HEK293 (cell line): ENCODE measurements at regions not wholly inside any gene's neighbourhood (a gene's known extent, or its start where the extent isn't known, plus 50 kb on each side); places are given as distances from the start of the nearest gene placed in this dataset.
"Not testable (repeated sequence)": the region's sequence is repeated elsewhere in the genome, so short reads cannot be mapped to it uniquely, and the experiment has no call there.

ENCODE experiments used
- CTCF ChIA-PET: fragments of 350-600 bp; formaldehyde crosslinking; extraction: SDS; loops from one replicate; lab custom pipeline; 2021; ENCODE audit warnings: antibody characterized with exemption; lab: Yijun Ruan, JAX
- POLR2A ChIA-PET: fragments of 300-600 bp; formaldehyde crosslinking; extraction: SDS; loops from one replicate; lab custom pipeline; 2020; ENCODE audit warnings: antibody characterized with exemption, inconsistent platforms; lab: Yijun Ruan, JAX
- H3K27ac ChIP-seq: fragments of 200-500 bp; sonication (Bioruptor generic); 2 replicates; pipeline ENCODE4 v1.5.1; 2014; ENCODE audit warnings: low read depth, low read length, control low read depth, inconsistent platforms; ENCODE audit errors: extremely low read depth
- H3K36me3 ChIP-seq, 2 experiments: fragments of 200-500 bp in 1 of 2; sonication (Bioruptor generic) in 1 of 2; 1 replicate in 1 of 2; 2 replicates in 1 of 2; pipeline ENCODE4 v1.5.1; 2014 to 2017; ENCODE audit warnings: inconsistent platforms in 2 of 2, low read length in 2 of 2; ENCODE audit not compliant: control insufficient read depth in 2 of 2, insufficient read depth in 1 of 2
- H3K4me1 ChIP-seq: fragments of 200-500 bp; sonication (Bioruptor generic); 2 replicates; pipeline ENCODE4 v1.5.1; 2014; ENCODE audit warnings: mild to moderate bottlenecking, low read length, inconsistent platforms; ENCODE audit not compliant: control insufficient read depth, insufficient read depth
- H3K4me3 ChIP-seq: 2 replicates; pipeline ENCODE4 v1.5.1; 2011; ENCODE audit warnings: low read depth, mild to moderate bottlenecking, control low read depth, low read length, moderate library complexity
- H3K9me3 ChIP-seq: fragments of 200-500 bp; sonication (Bioruptor generic); 2 replicates; pipeline ENCODE4 v1.5.1; 2014; ENCODE audit warnings: low read depth, low read length, inconsistent platforms; ENCODE audit not compliant: control insufficient read depth, insufficient read depth
- FEZF1 ChIP-seq: fragments of 450-650 bp; formaldehyde crosslinking; IDR thresholded peaks from 2 replicates; pipeline ENCODE4 v1.5.1; 2016; ENCODE audit warnings: missing biosample characterization, missing genetic modification characterization
- MZF1 ChIP-seq: fragments of 450-650 bp; formaldehyde crosslinking; IDR thresholded peaks from 2 replicates; pipeline ENCODE4 v1.5.1; 2017; ENCODE audit warnings: missing biosample characterization, missing genetic modification characterization, borderline replicate concordance
- REST ChIP-seq: fragments of 450-650 bp; formaldehyde crosslinking; IDR thresholded peaks from 2 replicates; pipeline ENCODE4 v1.5.1; 2016; ENCODE audit warnings: missing biosample characterization, missing genetic modification characterization
- TCF7L2 ChIP-seq: IDR thresholded peaks from 2 replicates; pipeline ENCODE4 v1.6.1; 2011; ENCODE audit warnings: low read depth, mild to moderate bottlenecking, inconsistent platforms, low read length, moderate library complexity, borderline replicate concordance
- ZNF146 ChIP-seq: fragments of 450-650 bp; formaldehyde crosslinking; IDR thresholded peaks from 2 replicates; pipeline ENCODE4 v1.5.1; 2016; ENCODE audit warnings: missing biosample characterization, missing genetic modification characterization
- ZNF335 ChIP-seq: fragments of 450-650 bp; formaldehyde crosslinking; conservative IDR thresholded peaks from 2 replicates; pipeline ENCODE4 v1.5.1; 2016; ENCODE audit warnings: missing biosample characterization, missing genetic modification characterization
- ZNF366 ChIP-seq: fragments of 450-650 bp; formaldehyde crosslinking; conservative IDR thresholded peaks from 2 replicates; pipeline ENCODE4 v1.5.1; 2016; ENCODE audit warnings: missing biosample characterization, missing genetic modification characterization
- ZNF37A ChIP-seq: fragments of 450-650 bp; IDR thresholded peaks from 2 replicates; pipeline ENCODE4 v1.5.1; 2018; ENCODE audit warnings: missing biosample characterization, missing genetic modification characterization
- ZNF391 ChIP-seq: fragments of 450-650 bp; formaldehyde crosslinking; IDR thresholded peaks from 2 replicates; pipeline ENCODE4 v1.5.1; 2016; ENCODE audit warnings: low read depth, missing biosample characterization, missing genetic modification characterization, borderline replicate concordance
- ZNF404 ChIP-seq: fragments of 450-650 bp; formaldehyde crosslinking; IDR thresholded peaks from 2 replicates; pipeline ENCODE4 v1.5.1; 2017; ENCODE audit warnings: missing biosample characterization, missing genetic modification characterization
- ZNF449 ChIP-seq: fragments of 450-650 bp; formaldehyde crosslinking; IDR thresholded peaks from 2 replicates; pipeline ENCODE4 v1.5.1; 2017; ENCODE audit warnings: missing biosample characterization, mild to moderate bottlenecking, missing genetic modification characterization, moderate library complexity
- ZNF521 ChIP-seq: fragments of 450-650 bp; formaldehyde crosslinking; IDR thresholded peaks from 2 replicates; pipeline ENCODE4 v1.5.1; 2017; ENCODE audit warnings: missing biosample characterization, mild to moderate bottlenecking, missing genetic modification characterization
- ZNF529 ChIP-seq: fragments of 450-650 bp; formaldehyde crosslinking; IDR thresholded peaks from 2 replicates; pipeline ENCODE4 v1.5.1; 2017; ENCODE audit warnings: missing genetic modification characterization, missing biosample characterization; ENCODE audit not compliant: insufficient replicate concordance
- ZNF548 ChIP-seq: fragments of 450-650 bp; formaldehyde crosslinking; IDR thresholded peaks from 2 replicates; pipeline ENCODE4 v1.5.1; 2016; ENCODE audit warnings: missing biosample characterization, missing genetic modification characterization
- ZNF555 ChIP-seq: fragments of 450-650 bp; formaldehyde crosslinking; conservative IDR thresholded peaks from 2 replicates; pipeline ENCODE4 v1.5.1; 2017; ENCODE audit warnings: missing biosample characterization, mild to moderate bottlenecking, missing genetic modification characterization, inconsistent platforms
- ZNF623 ChIP-seq: fragments of 450-650 bp; formaldehyde crosslinking; IDR thresholded peaks from 2 replicates; pipeline ENCODE4 v1.5.1; 2016; ENCODE audit warnings: missing biosample characterization, missing genetic modification characterization
- ZNF629 ChIP-seq: fragments of 450-650 bp; formaldehyde crosslinking; IDR thresholded peaks from 2 replicates; pipeline ENCODE4 v1.5.1; 2017; ENCODE audit warnings: missing biosample characterization, missing genetic modification characterization
- ZNF645 ChIP-seq: fragments of 450-650 bp; formaldehyde crosslinking; IDR thresholded peaks from 2 replicates; pipeline ENCODE4; 2016; ENCODE audit warnings: missing biosample characterization, missing genetic modification characterization
- ZNF654 ChIP-seq: fragments of 450-650 bp; formaldehyde crosslinking; IDR thresholded peaks from 2 replicates; pipeline ENCODE4 v1.5.1; 2016; ENCODE audit warnings: low read depth, missing biosample characterization, missing genetic modification characterization
- ZNF677 ChIP-seq: fragments of 450-650 bp; IDR thresholded peaks from 2 replicates; pipeline ENCODE4 v1.5.0; 2018; ENCODE audit warnings: missing biosample characterization, mild to moderate bottlenecking, missing genetic modification characterization, moderate library complexity
- ZNF707 ChIP-seq: fragments of 450-650 bp; formaldehyde crosslinking; IDR thresholded peaks from 2 replicates; pipeline ENCODE4 v1.5.1; 2016; ENCODE audit warnings: missing biosample characterization, missing genetic modification characterization
- ZNF76 ChIP-seq: fragments of 450-650 bp; formaldehyde crosslinking; IDR thresholded peaks from 2 replicates; pipeline ENCODE4; 2016; ENCODE audit warnings: low read depth, missing biosample characterization, missing genetic modification characterization, borderline replicate concordance

GRCh38 chr15:95041297-95041696 lies 809.9 kb downstream of the MCTP2 start (continued):
- no peak for TF ChIP-seq ZNF391 (tag by site-specific recombination)

GRCh38 chr15:95043236-95043932 lies 812.0 kb downstream of the MCTP2 start:
- H3K4me3 ChIP-seq, H3K9me3 ChIP-seq, POLR2A ChIA-PET, H3K4me1 ChIP-seq, H3K27ac ChIP-seq, H3K36me3 ChIP-seq: not testable (repeated sequence)
- CTCF ChIA-PET = interaction anchor here (0.5 kb wide), 1 partner anchor 23 kb away, joined by 4 read pairs; no protein-coding TSS in a partner anchor

- Histone ChIP-seq H3K4me1 (no peaks in the 10 kb centered on the region), H3K9me3 (no peaks in the 10 kb centered on the region; the same call in 1 of the 2 replicates), H3K4me3 (no peak overlapping the region), H3K27ac (no peak overlapping the region), H3K36me3 (no peaks in the 10 kb centered on the region)
- TF ChIP-seq ZNF555 (tag by site-specific recombination) (no peak), REST (tag by site-specific recombination) (no peak), ZNF529 (tag by site-specific recombination) (no peak), ZNF37A (tag by site-specific recombination) (no peak), MZF1 (tag by site-specific recombination) (no peak), ZNF404 (tag by site-specific recombination) (no peak), ZNF623 (no peak), ZNF677 (no peak), ZNF366 (no peak), TCF7L2 (no peak), ZNF146 (tag by site-specific recombination) (no peak), ZNF76 (tag by site-specific recombination) (no peak), ZNF521 (no peak)
- ChIA-PET CTCF (interaction anchor here (0.5 kb wide), 1 partner anchor 24 kb away, joined by 4 read pairs; no protein-coding TSS in a partner anchor), POLR2A (no interaction called here)
Observed at GRCh38 chr15:95043933-95044313, 812.6 kb downstream of the MCTP2 start.

GRCh38 chr15:95044745-95045417 lies 813.5 kb downstream of the MCTP2 start:
- POLR2A ChIA-PET = no interaction called here
- Histone ChIP-seq H3K27ac (no peak overlapping the region), H3K4me3 (no peak overlapping the region), H3K36me3 (no peaks in the 10 kb centered on the region), H3K4me1 (no peaks in the 10 kb centered on the region), H3K9me3 (no peaks in the 10 kb centered on the region; the same call in 1 of the 2 replicates)
- CTCF ChIA-PET = no interaction called here
- TF ChIP-seq ZNF449 (no peak), ZNF654 (tag by site-specific recombination) (no peak), ZNF707 (no peak), ZNF335 (tag by site-specific recombination) (no peak), FEZF1 (tag by site-specific recombination) (no peak), ZNF548 (tag by site-specific recombination) (no peak), ZNF629 (no peak), ZNF391 (tag by site-specific recombination) (no peak), ZNF645 (tag by site-specific recombination) (no peak)
